ENCODE measurements at regions not wholly inside any gene's neighbourhood (a gene's known extent, or its start where the extent isn't known, plus 50 kb on each side); places are given as distances from the start of the nearest gene placed in this dataset.

- TF ChIP-seq, protein P1, sequence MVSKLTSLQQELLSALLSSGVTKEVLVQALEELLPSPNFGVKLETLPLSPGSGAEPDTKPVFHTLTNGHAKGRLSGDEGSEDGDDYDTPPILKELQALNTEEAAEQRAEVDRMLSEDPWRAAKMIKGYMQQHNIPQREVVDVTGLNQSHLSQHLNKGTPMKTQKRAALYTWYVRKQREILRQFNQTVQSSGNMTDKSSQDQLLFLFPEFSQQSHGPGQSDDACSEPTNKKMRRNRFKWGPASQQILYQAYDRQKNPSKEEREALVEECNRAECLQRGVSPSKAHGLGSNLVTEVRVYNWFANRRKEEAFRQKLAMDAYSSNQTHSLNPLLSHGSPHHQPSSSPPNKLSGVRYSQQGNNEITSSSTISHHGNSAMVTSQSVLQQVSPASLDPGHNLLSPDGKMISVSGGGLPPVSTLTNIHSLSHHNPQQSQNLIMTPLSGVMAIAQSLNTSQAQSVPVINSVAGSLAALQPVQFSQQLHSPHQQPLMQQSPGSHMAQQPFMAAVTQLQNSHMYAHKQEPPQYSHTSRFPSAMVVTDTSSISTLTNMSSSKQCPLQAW (CRISPR knock-in tag; IDR thresholded peaks at IDR 0.05), result peak; percentile 68
- TF ChIP-seq ZNF746 (CRISPR knock-in tag; IDR thresholded peaks at IDR 0.05) (peak; percentile 68; the same call in 1 of the 2 replicates), KLF11 (CRISPR knock-in tag; IDR thresholded peaks at IDR 0.05) (peak; percentile 85; the same call in 1 of the 2 replicates), ZNF510 (CRISPR knock-in tag; IDR thresholded peaks at IDR 0.05; ENCODE audit: low read depth) (no peak), AGO2 (optimal IDR thresholded peaks at IDR 0.05; ENCODE audit: low read depth, low read length) (no peak), NR2F1 (CRISPR knock-in tag; IDR thresholded peaks at IDR 0.05) (peak; percentile 73 to 100), LCORL (IDR thresholded peaks at IDR 0.05) (peak; percentile 3; the same call in 1 of the 2 replicates), LCORL (CRISPR knock-in tag; IDR thresholded peaks at IDR 0.05) (peak; percentile 28; the same call in 1 of the 2 replicates), ZSCAN5A (CRISPR knock-in tag; IDR thresholded peaks at IDR 0.05; ENCODE audit: borderline replicate concordance) (0 out of 2 replicates have a peak, but pooled peaks have one; percentile 82), POLR2A (IDR thresholded peaks at IDR 0.05; ENCODE audit: insufficient read depth in 1 of 2, low read depth in 2 of 2, low read length in 2 of 2) (no peak), CBX5 (CRISPR knock-in tag; IDR thresholded peaks at IDR 0.05; ENCODE audit: borderline replicate concordance) (peak; percentile 70; the same call in 1 of the 2 replicates), ZNF12 (CRISPR knock-in tag; IDR thresholded peaks at IDR 0.05) (no peak), GATA4 (IDR thresholded peaks at IDR 0.05; ENCODE audit: borderline replicate concordance, low read depth) (peak; percentile 100), ZNF503 (CRISPR knock-in tag; IDR thresholded peaks at IDR 0.05) (peak; percentile 99), ZNF788 (CRISPR knock-in tag; IDR thresholded peaks at IDR 0.05; ENCODE audit: borderline replicate concordance) (0 out of 2 replicates have a peak, but pooled peaks have one; percentile 35), RFXANK (CRISPR knock-in tag; IDR thresholded peaks at IDR 0.05) (0 out of 2 replicates have a peak, but pooled peaks have one; percentile 61), NKX3-1 (CRISPR knock-in tag; IDR thresholded peaks at IDR 0.05) (peak; percentile 75; the same call in 1 of the 2 replicates), ATF3 (CRISPR knock-in tag; IDR thresholded peaks at IDR 0.05) (peak; percentile 43; the same call in 1 of the 2 replicates), SALL2 (CRISPR knock-in tag; IDR thresholded peaks at IDR 0.05) (peak; percentile 28; the same call in 1 of the 2 replicates), GZF1 (CRISPR knock-in tag; IDR thresholded peaks at IDR 0.05) (0 out of 2 replicates have a peak, but pooled peaks have one; percentile 26), ZNF724P (CRISPR knock-in tag; IDR thresholded peaks at IDR 0.05; ENCODE audit: borderline replicate concordance) (peak; percentile 16; the same call in 1 of the 2 replicates), HMG20A (CRISPR knock-in tag; IDR thresholded peaks at IDR 0.05; ENCODE audit: borderline replicate concordance) (peak; percentile 99)
- TF ChIP-seq, protein P2, sequence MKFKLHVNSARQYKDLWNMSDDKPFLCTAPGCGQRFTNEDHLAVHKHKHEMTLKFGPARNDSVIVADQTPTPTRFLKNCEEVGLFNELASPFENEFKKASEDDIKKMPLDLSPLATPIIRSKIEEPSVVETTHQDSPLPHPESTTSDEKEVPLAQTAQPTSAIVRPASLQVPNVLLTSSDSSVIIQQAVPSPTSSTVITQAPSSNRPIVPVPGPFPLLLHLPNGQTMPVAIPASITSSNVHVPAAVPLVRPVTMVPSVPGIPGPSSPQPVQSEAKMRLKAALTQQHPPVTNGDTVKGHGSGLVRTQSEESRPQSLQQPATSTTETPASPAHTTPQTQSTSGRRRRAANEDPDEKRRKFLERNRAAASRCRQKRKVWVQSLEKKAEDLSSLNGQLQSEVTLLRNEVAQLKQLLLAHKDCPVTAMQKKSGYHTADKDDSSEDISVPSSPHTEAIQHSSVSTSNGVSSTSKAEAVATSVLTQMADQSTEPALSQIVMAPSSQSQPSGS (CRISPR knock-in tag; IDR thresholded peaks at IDR 0.05), result peak; percentile 82
- TF ChIP-seq, protein P3, sequence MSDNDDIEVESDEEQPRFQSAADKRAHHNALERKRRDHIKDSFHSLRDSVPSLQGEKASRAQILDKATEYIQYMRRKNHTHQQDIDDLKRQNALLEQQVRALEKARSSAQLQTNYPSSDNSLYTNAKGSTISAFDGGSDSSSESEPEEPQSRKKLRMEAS (IDR thresholded peaks at IDR 0.05), result peak; percentile 51
Observed at GRCh38 chr5:82387001-82387818, 109.1 kb upstream of the RPS23 start (continued).

Measured in HepG2 (cell line).